Naive thymus-derived CD4-positive, alpha-beta T cell (primary cell): ENCODE measurements at regions not wholly inside any gene's neighbourhood (a gene's known extent, or its start where the extent isn't known, plus 50 kb on each side); places are given as distances from the start of the nearest gene placed in this dataset.

ENCODE experiments used
- ATAC-seq: fragments of 150-1000 bp; cut with Tn5 transposase; 2 replicates; pipeline ENCODE4 v1.10.0; 2021; ENCODE audit warnings: mild to moderate bottlenecking, moderate library complexity
- CTCF ChIA-PET: fragments of 350-600 bp; sonication (Branson Sonifier 250); formaldehyde crosslinking; loops from one replicate; lab custom pipeline; 2021; ENCODE audit warnings: antibody characterized with exemption; lab: Charles Lee
- POLR2A ChIA-PET: fragments of 350-600 bp; sonication (Branson Sonifier 250); formaldehyde crosslinking; loops from one replicate; lab custom pipeline; 2021; ENCODE audit warnings: antibody characterized with exemption, inconsistent platforms; lab: Charles Lee
- DNase-seq, 9 donors: peaks; one replicate each; pipeline versions ENCODE4 v3.0.0 to v3.0.0-alpha.2; 2020 to 2022; ENCODE audit warnings: mixed read lengths in 1 of 9
- H3K27ac ChIP-seq: one replicate; pipeline ENCODE4 v1.7.0; 2013; ENCODE audit warnings: mild to moderate bottlenecking, low read depth, low read length, moderate library complexity
- H3K27me3 ChIP-seq, 2 donors: one replicate each; pipeline ENCODE4 v1.7.0; 2013; ENCODE audit warnings: low read length in 2 of 2, mild to moderate bottlenecking in 2 of 2, moderate library complexity in 2 of 2; ENCODE audit not compliant: control insufficient read depth in 2 of 2, insufficient read depth in 2 of 2
- H3K36me3 ChIP-seq, 3 experiments: 1 replicate in 2 of 3; 2 replicates in 1 of 3; pipeline ENCODE4 v1.7.0; 2013; ENCODE audit warnings: low read length in 3 of 3, mild to moderate bottlenecking in 3 of 3, moderate library complexity in 1 of 3; ENCODE audit not compliant: insufficient read depth in 3 of 3, control insufficient read depth in 2 of 3
- H3K4me1 ChIP-seq, 2 donors: one replicate each; pipeline ENCODE4 v1.7.0; 2013; ENCODE audit warnings: low read length in 2 of 2, mild to moderate bottlenecking in 2 of 2, moderate library complexity in 1 of 2; ENCODE audit not compliant: control insufficient read depth in 2 of 2, insufficient read depth in 2 of 2
- H3K4me3 ChIP-seq: 2 replicates; pipeline ENCODE4 v1.7.0; 2013; ENCODE audit warnings: mild to moderate bottlenecking, low read length
- H3K9me3 ChIP-seq, 3 experiments: 1 replicate in 2 of 3; 2 replicates in 1 of 3; pipeline ENCODE4 v1.7.0; 2013; ENCODE audit warnings: low read length in 3 of 3; ENCODE audit not compliant: control insufficient read depth in 2 of 3
- H3K27ac Mint-ChIP-seq, 9 donors: one replicate each; pipeline ENCODE4 v1.8.0; 2020 to 2022; ENCODE audit warnings: mixed read lengths in 9 of 9, mild to moderate bottlenecking in 8 of 9, moderate library complexity in 5 of 9, inconsistent platforms in 2 of 9
- H3K27me3 Mint-ChIP-seq, 5 donors: one replicate each; pipeline ENCODE4 v1.8.0; 2021 to 2022; ENCODE audit warnings: mixed read lengths in 5 of 5, mild to moderate bottlenecking in 1 of 5
- H3K36me3 Mint-ChIP-seq, 5 donors: one replicate each; pipeline ENCODE4 v1.8.0; 2020 to 2022; ENCODE audit warnings: mixed read lengths in 5 of 5, mild to moderate bottlenecking in 3 of 5, inconsistent platforms in 1 of 5
- H3K4me1 Mint-ChIP-seq, 7 donors: one replicate each; pipeline ENCODE4 v1.8.0; 2020 to 2022; ENCODE audit warnings: mixed read lengths in 7 of 7, mild to moderate bottlenecking in 3 of 7, inconsistent platforms in 1 of 7
- H3K4me3 Mint-ChIP-seq, 10 donors: one replicate each; pipeline ENCODE4 v1.8.0; 2020 to 2022; ENCODE audit warnings: mild to moderate bottlenecking in 10 of 10, mixed read lengths in 10 of 10, moderate library complexity in 6 of 10, inconsistent platforms in 2 of 10
- H3K9me3 Mint-ChIP-seq, 11 donors: one replicate each; pipeline ENCODE4 v1.8.0; 2020 to 2022; ENCODE audit warnings: mixed read lengths in 11 of 11, mild to moderate bottlenecking in 4 of 11, inconsistent platforms in 1 of 11, moderate library complexity in 1 of 11
- intact Hi-C, 2 donors: fragments of 100-400 bp; cut with micrococcal nuclease; formaldehyde crosslinking; loops; one replicate each; pipeline ENCODE4 v1.15.1; 2023

- no peaks in the 10 kb centered on the region for H3K36me3 Mint-ChIP-seq
- no peak for ATAC-seq
- H3K27ac Mint-ChIP-seq, result no peak overlapping the region
- ChIA-PET POLR2A (no interaction called here), CTCF (no interaction called here)
- no peak overlapping the region for H3K4me3 Mint-ChIP-seq
- H3K4me1 Mint-ChIP-seq, result peaks cover 0 to 4% (median 0%) of the 10 kb centered on the region in 7 donors
- Histone ChIP-seq H3K4me1 (no peaks in the 10 kb centered on the region), H3K4me3 (no peak overlapping the region), H3K36me3 (no peaks in the 10 kb centered on the region), H3K27me3 (no peaks in the 10 kb centered on the region), H3K9me3 (no peaks in the 10 kb centered on the region), H3K27ac (no peak overlapping the region)
- no peak for DNase-seq
- H3K27me3 Mint-ChIP-seq, result peaks cover 0 to 9% (median 0%) of the 10 kb centered on the region in 5 donors
- intact Hi-C loops, result no loop called here
- peaks cover 0 to 12% (median 0%) of the 10 kb centered on the region in 11 donors for H3K9me3 Mint-ChIP-seq
Measured at GRCh38 chr13:79799059-79799867, 318.3 kb downstream of the NDFIP2 start.

- Mint-ChIP-seq H3K4me1 (no peaks in the 10 kb centered on the region), H3K27me3 (no peaks in the 10 kb centered on the region), H3K9me3 (peaks cover 0 to 4% (median 0%) of the 10 kb centered on the region in 11 donors), H3K27ac (no peak overlapping the region), H3K4me3 (no peak overlapping the region), H3K36me3 (no peaks in the 10 kb centered on the region)
- DNase-seq, result no peak
- intact Hi-C loops, result no loop called here
- Histone ChIP-seq H3K27ac (no peak overlapping the region), H3K9me3 (no peaks in the 10 kb centered on the region), H3K4me1 (no peaks in the 10 kb centered on the region), H3K4me3 (no peak overlapping the region), H3K27me3 (no peaks in the 10 kb centered on the region), H3K36me3 (no peaks in the 10 kb centered on the region)
- ATAC-seq, result no peak
- CTCF ChIA-PET, result no interaction called here
- POLR2A ChIA-PET, result no interaction called here
Measured at GRCh38 chr13:79796136-79796535, 315.2 kb downstream of the NDFIP2 start.

GRCh38 chr13:79794931-79795330 is 314.0 kb downstream of the NDFIP2 start:
- no peak overlapping the region for H3K4me3 ChIP-seq
- H3K27me3 ChIP-seq, result no peaks in the 10 kb centered on the region
- no peaks in the 10 kb centered on the region for H3K9me3 ChIP-seq
- Mint-ChIP-seq H3K4me3 (no peak overlapping the region), H3K4me1 (no peaks in the 10 kb centered on the region), H3K27ac (no peak overlapping the region), H3K27me3 (no peaks in the 10 kb centered on the region), H3K36me3 (no peaks in the 10 kb centered on the region), H3K9me3 (peaks cover 0 to 4% (median 0%) of the 10 kb centered on the region in 11 donors)
- POLR2A ChIA-PET, result no interaction called here
- ATAC-seq, result no peak
- no peaks in the 10 kb centered on the region for H3K36me3 ChIP-seq
- H3K4me1 ChIP-seq, result no peaks in the 10 kb centered on the region
- intact Hi-C loops, result no loop called here
- CTCF ChIA-PET, result no interaction called here
- H3K27ac ChIP-seq, result no peak overlapping the region
- no peak for DNase-seq

GRCh38 chr13:79792716-79793115 is 311.8 kb downstream of the NDFIP2 start:
- ChIA-PET POLR2A (no interaction called here), CTCF (no interaction called here)
- H3K27ac Mint-ChIP-seq, result no peak overlapping the region
- no peaks in the 10 kb centered on the region for H3K27me3 Mint-ChIP-seq
- Histone ChIP-seq H3K27me3 (no peaks in the 10 kb centered on the region), H3K36me3 (no peaks in the 10 kb centered on the region), H3K4me1 (no peaks in the 10 kb centered on the region), H3K9me3 (no peaks in the 10 kb centered on the region), H3K4me3 (no peak overlapping the region), H3K27ac (no peak overlapping the region)
- H3K4me1 Mint-ChIP-seq, result no peaks in the 10 kb centered on the region
- H3K36me3 Mint-ChIP-seq, result no peaks in the 10 kb centered on the region
- no peak overlapping the region for H3K4me3 Mint-ChIP-seq
- ATAC-seq (no peak), DNase-seq (no peak)
- intact Hi-C loops, result no loop called here
- peaks cover 0 to 5% (median 0%) of the 10 kb centered on the region in 11 donors for H3K9me3 Mint-ChIP-seq

- Mint-ChIP-seq H3K27ac (no peak overlapping the region), H3K4me3 (no peak overlapping the region), H3K36me3 (no peaks in the 10 kb centered on the region), H3K4me1 (no peaks in the 10 kb centered on the region), H3K9me3 (peaks cover 0 to 5% (median 0%) of the 10 kb centered on the region in 11 donors), H3K27me3 (no peaks in the 10 kb centered on the region)
- intact Hi-C loops, result no loop called here
- Histone ChIP-seq H3K9me3 (no peaks in the 10 kb centered on the region), H3K4me1 (no peaks in the 10 kb centered on the region), H3K4me3 (no peak overlapping the region), H3K27me3 (no peaks in the 10 kb centered on the region), H3K27ac (no peak overlapping the region), H3K36me3 (no peaks in the 10 kb centered on the region)
- ChIA-PET POLR2A (no interaction called here), CTCF (interaction anchor here (0.6 kb wide), 1 partner anchor 1026 kb away, joined by 3 read pairs; no protein-coding TSS in a partner anchor)
- ATAC-seq (peak; percentile 18), DNase-seq (no peak)
Measured at GRCh38 chr13:79791471-79792042, 310.6 kb downstream of the NDFIP2 start.

- Histone ChIP-seq H3K4me3 (no peak overlapping the region), H3K9me3 (no peaks in the 10 kb centered on the region), H3K4me1 (no peaks in the 10 kb centered on the region), H3K36me3 (no peaks in the 10 kb centered on the region), H3K27me3 (no peaks in the 10 kb centered on the region), H3K27ac (no peak overlapping the region)
- Mint-ChIP-seq H3K36me3 (no peaks in the 10 kb centered on the region), H3K4me3 (no peak overlapping the region), H3K27ac (no peak overlapping the region), H3K9me3 (peaks cover 0 to 5% (median 0%) of the 10 kb centered on the region in 11 donors), H3K4me1 (no peaks in the 10 kb centered on the region), H3K27me3 (no peaks in the 10 kb centered on the region)
- DNase-seq (no peak), ATAC-seq (no peak)
- POLR2A ChIA-PET, result no interaction called here
- CTCF ChIA-PET, result no interaction called here
- intact Hi-C loops, result no loop called here
Measured at GRCh38 chr13:79786176-79786575, 305.2 kb downstream of the NDFIP2 start.
